ENCODE measurements at regions not wholly inside any gene's neighbourhood (a gene's known extent, or its start where the extent isn't known, plus 50 kb on each side); places are given as distances from the start of the nearest gene placed in this dataset.
"Not testable (repeated sequence)": the region's sequence is repeated elsewhere in the genome, so short reads cannot be mapped to it uniquely, and the experiment has no call there.

DNA sequence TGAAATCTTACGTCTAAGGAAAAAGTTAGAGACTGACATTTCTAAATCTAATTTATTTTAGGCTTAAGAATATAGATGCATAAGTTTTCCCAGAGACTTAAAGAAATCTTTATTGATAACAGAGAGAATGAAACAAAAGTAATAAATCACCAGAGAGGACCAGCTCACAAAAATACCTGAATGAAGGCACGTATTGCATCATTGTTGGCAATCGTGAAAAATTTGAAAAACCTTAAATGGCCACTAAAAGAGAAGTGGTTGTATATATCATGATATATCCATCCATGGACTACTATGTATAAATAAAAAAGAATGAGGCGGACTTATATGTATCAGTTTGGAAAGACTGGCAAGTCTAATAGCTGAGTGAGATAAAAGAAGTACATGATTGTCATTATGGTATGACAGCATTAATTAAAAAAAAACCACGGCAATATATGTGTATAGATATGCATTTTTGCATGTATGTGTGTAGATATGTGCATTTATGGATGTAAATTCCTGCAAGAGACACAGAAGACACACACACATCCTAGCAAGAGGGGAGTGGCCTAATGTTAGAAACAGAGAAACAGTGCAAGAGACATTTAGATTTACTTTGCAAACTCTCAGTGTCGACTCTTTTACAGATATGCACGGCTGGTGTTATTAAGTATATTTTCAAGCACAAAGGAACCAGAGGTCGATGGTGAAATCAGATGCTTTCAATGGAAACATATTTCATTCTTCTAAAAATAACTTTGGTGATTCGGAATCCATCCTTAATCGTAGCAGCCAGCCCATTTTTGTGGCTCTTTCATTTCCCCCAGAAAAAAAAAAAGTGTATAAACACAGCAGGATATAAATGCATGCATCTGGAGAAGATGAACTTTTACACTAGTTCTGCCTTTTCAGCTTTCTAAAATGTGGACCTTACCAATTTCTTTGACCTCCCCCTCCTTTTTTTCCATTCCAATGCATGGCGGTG lies 156.1 kb upstream of the SALL4 start:
- no peak for DNase-seq

DNA sequence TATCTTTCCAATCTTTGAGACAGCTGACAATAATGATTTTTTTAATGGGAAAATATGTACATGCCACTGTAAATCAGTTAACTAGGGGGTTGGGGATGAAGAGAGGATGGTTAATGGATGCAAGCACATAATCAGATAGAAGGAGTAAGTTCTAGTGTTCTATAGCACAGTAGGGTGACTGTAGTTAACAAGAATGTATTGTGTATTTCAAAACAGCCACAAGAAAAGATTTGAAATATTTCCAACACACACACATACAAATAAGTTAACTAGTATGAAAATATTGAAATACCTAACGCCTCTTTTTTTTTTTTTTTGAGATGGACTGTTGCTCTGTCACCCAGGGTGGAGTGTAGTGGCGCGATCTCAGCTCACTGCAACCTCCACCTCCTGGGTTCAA lies 153.4 kb upstream of the SALL4 start:
- DNase-seq = no peak

DNA sequence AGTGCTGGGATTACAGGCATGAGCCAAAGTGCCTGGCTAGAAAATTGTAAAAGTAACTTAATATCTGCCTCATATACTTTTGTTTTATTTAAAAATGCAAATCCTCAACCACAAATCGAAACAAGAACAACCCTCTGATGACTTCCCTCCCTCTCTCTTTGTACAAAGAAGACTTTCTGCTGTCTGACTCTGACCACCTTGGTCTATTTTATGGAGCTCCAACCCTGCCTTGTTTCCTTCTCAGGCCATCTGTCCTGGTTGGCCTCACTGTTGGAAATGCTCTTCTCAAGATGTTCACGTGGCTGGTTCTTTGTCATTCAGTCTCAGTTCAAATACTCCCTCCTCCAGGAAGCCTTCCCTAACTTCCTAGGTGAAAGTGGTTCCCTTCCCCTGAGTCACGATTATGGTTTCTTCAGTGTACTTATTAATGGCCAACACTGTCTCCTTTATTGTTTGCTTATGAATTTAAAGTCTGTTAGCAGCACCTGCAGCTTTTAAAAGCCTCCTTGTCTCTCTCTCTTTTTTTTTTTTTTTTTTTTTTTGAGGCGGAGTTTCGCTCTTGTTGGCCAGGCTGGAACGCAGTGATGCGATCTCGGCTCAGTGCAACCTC lies 151.5 kb upstream of the SALL4 start:
- DNase-seq = no peak

DNA sequence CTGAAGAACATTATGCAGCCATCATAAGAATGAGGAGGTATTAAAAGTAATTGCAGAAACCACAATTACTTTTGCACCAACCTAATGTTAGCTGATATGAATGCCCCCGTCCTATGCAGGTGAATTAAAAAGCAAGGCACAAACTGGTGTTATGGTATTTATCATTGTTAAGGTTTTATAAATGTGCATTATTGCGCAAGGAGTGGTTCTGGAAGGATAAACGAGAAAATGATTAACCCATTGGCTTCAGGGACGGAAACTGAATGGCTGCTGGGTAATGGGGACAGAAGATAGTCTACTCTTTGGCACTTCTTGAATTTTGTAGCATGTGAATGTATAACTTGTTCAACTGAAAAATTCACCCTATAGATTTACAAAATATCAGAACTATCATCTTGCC lies 148.6 kb upstream of the SALL4 start:
- no peak for DNase-seq

DNA sequence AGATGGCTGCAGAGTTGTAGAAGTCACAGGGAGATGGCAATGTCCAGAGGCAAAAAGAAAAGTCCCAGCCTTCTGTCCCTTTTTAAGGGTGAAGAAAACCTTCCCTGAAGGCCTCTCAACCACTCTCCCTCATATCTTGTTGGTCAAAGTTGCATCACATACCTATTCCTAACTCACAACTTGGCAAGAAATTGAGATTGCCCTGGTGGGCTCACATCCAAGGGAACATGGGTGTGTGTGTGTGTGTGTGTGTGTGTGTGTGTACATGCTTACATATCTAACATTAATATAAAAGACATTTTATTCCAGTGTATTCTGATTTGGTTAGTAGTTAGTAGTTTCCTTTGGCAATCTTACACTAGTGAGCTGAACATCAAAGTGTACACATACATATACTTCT lies 144.3 kb upstream of the SALL4 start:
- no peak for DNase-seq

DNA sequence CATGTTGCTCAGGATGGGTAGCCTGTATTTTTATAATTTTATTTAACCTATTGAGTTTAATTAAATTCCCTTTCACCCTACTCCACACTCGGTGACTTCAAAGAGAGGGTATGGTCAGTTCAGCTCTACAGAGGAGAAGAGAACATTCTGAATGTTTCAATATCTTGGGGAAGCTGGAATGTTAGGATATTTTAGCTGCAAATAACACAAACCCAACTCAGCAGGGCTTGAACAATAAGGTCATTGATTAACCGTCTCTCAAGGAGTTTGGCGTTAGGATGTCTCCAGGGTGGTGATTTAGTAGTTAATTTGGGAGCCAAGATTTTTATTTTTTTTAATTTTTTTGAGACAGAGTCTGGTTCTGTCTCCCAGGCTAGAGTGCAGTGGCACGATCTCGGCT lies 143.6 kb upstream of the SALL4 start:
- DNase-seq = no peak

DNA sequence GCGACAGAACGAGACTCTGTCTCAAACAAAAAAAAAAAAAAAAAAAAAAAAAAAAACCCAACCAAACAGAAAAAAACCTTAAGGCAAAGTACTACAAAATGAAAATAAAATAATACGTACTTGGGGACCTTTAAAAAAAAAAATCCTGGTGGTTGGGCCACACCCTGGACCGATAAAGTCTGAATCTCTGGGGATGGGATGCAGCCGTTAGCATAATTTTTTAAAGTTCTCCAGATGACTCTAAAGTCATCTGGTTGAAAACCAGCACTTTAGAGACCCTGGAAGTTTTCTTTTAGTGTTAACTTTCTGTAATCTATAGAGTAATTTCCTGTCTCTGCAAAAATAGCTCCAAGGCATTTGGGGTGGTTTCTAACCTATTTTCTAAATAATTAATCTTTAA lies 142.9 kb upstream of the SALL4 start:
- no peak for DNase-seq

DNA sequence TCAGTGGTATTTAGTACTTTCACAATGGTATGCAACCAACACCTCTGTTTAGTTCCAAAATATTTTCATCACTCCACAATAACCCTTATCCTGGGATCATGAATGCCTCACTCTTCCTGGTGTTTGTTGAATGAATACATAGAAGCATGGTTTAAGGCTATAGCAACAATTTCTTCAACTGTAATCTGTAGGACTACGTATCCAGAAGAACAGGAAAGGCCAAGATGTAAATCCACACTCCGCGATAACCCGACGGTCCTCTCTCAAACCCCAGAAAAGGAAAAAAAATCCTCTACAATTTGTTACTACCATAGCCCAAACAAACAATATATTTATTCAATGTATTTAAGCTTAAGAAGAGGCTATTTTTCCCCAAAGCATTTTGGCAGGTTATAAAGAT lies 141.4 kb upstream of the SALL4 start:
- no peak for DNase-seq

DNA sequence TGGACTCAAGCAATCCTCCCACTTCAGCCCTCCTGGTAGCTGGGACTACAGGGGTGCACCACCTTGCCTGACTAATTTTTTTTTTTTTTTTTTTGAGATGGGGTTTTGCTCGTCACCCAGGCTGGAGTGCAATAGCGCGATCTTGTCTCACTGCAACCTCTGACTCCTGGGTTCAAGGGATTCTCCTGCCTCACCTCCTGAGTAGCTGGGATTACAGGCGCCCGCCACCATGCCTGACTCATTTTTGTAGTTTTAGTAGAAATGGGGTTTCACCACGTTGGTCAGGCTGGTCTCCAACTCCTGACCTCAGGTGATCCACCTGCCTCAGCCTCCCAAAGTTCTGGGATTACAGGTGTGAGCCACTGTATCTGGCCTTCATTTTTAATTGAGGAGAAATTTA lies 141.0 kb upstream of the SALL4 start:
- DNase-seq = not testable (repeated sequence)

DNA sequence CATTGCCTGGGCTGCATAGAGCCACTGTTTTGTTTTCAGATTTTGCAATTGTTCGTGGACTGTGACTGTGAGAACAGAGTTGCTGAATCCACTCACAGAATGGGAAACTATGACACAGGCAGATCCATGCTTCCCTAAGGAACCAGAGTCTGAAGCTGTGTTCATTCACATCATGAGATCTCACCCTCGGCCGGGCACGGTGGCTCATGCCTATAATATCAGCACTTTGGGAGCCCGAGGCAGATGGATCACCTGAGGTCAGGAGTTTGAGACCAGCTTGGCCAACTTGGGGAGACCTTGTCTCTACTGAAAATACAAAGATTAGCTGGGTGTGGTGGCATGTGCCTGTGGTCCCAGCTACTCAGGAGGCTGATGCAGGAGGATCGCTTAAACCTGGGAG lies 139.2 kb upstream of the SALL4 start:
- DNase-seq = no peak

DNA sequence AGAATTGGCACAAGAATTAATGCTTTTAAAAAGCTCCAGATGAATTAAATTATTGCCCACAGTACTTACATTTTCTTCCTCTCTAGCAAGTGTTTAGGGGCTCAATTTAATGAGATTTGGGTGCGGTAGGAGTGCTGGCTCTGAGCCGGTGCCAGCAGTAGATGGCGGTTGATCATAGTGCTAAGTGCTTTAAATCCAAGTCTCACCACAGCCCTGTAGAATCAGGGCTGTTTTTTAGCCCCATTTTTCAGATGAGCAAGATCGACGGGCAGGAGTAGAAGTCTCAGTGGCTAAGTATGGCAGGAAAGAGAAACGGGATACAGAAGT lies 136.9 kb upstream of the SALL4 start:
- no peak for DNase-seq

DNA sequence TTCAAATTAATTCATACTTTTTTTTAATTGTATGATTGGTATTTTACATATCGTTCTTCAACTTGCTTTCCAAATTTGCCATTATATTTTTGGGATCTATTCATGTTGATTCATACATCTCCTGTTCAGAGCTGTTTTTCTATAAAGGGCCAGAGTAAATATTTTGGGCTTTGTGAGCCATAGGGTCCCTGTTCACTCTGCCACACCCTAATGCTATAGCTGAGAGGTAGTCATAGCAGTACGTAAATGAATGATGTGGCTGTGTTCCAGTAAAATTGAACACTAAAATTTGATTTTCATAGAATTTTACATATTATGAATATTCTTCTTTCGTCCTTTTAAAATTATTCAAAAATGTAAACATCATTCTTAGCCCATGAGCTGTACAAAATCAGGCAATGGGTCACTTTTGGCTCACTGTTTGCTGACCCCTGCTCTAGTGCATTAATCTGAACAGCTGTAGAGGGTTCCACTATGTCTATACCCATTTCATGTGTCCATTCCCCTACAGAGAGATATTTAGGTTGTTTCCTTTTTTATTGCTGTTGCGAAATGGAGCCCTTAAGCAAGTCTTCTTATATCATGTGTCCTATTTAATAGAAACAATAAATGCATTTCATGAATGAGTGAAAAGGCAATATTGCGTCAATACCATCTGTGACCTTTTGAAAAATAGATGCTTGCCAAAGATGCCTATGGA lies 136.4 kb upstream of the SALL4 start:
- no peak for DNase-seq

DNA sequence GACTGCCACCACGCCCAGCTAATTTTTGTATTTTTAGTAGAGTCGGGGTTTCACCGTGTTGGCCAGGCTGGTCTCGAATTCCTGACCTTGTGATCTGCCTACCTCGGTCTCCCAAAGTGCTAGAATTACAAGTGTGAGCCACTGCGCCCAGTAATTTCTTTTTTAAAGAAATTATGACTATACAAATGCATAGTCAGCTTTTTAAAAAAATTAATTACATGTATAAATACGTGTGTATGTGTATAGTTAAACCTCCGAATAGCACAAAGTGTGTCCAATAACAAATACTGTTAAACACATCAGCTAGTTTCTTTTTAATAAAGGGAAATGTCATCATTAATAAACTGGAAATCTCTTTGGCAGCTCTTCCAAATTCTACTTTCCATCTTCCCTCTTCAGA lies 135.5 kb upstream of the SALL4 start:
- DNase-seq = no peak

DNA sequence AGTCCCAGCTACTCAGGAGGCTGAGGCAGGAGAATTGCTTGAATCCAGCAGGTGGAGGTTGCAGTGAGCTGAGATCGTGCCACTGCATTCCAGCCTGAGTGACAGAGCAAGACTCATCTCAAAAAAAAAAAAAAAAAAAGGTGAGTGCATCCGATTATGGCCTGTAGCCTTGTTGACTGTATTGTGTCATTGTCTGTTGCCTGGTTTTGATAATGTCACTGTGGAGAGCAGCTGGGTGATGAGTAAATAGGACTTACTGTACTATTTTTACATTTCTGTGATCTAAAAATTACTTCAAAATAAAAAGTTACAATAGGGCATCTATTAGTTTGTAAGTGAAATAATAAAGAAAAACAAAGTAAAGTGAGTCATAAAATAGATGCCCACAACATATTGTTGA lies 134.1 kb upstream of the SALL4 start:
- DNase-seq = no peak

DNA sequence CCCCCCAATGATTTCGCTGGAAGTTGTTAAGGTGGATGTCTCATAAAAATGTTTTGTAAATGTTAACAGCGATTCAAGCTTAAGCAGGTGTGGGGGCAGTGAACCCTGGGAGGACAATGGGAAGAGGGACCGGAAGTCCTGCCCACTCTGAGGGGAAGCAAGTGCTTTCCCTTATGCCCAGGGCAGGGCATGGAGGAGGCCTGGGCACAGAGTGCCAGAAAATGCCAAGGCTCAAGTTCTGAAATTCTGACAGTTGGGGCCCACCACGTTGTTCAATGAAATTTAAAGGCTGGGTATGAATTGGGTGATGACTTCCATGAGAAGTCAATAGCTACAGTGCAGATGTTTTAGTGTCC lies 132.7 kb upstream of the SALL4 start:
- no peak for DNase-seq

DNA sequence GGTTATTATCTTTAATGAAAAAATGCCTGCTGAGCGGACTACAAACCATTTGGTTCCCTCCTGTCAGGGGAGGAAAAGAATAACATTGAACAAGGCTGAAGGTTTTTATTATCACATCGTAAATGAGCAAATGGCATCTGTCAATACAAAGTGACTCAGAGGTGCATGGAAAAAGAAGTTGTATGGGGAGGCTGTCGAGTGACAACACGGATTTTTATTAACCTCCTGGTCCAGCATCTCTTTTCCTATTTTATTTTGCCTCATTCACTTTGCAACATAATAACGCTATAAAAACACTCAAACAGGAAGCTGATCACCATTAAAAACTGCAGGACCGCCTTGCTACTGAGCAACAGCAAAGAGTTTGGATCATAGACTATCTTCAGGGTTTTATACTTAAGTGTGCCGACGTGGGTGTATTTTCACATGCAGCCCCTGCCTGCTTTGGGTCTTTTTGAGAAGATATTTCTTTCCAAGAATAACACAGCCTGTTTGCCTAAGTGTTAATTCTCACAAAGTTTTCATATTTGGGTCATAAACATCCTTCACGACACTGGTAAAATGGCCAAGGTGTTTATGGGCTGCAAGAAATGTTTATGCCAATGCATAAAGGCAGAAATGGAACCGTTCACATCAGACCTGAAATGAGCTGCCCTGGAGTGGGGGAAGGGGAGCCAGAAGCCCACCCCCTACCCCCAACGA lies 132.1 kb upstream of the SALL4 start:
- DNase-seq = no peak

DNA sequence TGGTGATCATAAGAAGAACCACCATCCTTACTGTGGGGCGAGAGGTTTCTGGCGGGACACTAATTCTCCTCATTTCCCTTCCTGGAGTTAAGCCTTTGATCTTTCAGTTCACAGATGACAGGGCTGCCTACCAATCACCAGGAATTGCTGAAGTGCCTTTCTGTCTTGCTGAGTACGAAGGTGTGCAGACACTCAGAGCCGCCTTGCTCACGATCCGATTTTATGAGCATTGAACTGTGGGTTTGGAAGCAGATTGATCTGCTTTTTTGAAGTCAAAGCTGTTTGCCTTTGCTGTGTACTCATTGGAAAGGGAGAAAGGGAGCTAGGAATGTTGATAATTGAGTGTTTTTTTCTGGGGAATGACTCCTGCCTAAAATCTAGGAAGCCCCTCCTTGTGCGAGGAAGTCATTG lies 129.1 kb upstream of the SALL4 start:
- no peak for DNase-seq

DNA sequence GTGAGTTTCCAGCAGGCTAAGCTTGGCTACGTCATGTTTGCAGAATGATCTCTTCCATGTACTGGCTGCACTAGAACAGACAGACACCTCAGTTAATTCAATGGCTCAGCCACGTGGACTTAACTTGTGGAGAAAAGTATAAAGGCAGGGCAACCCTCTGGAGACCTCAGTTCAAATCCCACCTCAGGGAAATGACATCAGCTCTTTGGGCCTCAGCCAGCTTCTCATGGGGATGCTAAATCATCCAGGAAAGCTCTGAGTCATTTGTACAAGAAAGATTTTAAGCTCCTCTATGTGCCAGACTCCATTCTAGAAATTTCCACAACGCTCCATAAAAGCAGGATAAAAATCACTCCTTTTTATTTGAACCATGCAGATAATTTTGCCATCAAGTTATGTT lies 128.5 kb upstream of the SALL4 start:
- DNase-seq = no peak

DNA sequence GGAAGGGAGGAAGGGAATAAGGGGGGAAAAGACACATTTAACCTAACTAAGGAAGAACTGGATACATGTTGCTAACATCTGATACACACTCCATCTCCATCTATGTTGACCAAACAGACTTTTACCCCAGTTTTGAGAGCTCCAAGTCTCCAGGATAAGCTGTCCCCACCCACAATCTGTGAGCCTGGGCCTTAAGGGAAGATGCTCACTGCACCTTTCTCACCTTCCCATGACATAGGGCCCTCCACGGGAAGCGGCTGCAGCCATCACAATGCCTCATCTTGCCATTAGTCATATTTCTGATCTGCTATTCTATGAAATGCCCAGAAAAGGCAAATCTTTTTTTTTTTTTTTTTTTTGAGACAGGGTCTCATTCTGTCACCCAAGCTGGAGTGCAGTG lies 126.6 kb upstream of the SALL4 start:
- DNase-seq = no peak

DNA sequence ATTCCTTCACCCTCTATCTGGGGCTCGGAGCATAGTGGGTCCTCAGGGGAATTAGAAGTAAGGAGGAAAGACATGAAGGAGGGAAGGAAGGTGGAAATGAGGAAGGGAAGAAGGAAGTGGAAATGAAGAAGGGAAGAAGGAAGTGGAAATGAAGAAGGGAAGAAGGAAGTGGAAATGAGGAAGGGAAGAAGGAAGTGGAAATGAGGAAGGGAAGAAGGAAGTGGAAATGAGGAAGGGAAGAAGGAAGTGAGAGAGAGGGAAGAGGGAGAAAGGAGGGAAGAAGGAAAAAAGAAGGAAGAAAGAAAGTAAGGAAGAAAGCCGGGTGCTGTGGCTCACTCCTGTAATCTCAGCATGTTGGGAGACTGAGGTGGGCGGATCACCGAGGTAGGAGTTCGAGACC lies 125.6 kb upstream of the SALL4 start:
- DNase-seq = not testable (repeated sequence)

DNA sequence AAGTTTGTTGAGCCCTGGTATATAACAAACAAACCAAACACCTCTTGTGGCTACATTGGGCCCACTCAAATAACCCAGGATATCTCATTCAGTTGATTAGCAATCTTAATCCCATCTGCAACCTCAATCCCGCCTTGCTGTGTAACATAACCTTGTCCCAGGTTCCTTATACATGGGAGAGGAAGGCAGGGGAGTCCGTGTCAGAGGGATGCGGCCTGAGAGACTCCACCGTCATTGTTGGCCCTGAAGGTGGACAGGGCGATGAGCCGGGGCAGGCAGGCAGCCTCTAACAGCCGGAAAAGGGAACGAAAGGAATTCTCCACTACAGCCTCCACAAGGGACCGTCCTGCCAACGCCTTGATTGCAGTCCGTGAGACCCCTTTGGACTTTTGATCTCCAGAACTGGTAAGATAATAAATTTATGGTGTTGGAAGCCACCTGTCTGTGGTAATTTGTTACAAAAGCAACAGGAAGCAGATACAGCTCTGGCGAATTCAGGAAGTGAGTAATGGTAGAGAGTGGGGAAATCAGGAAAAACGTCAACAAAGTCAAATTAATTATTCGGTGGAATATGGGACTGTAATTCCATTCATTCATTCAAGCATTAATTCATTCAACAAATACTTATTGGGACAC lies 124.5 kb upstream of the SALL4 start:
- no peak for DNase-seq

DNA sequence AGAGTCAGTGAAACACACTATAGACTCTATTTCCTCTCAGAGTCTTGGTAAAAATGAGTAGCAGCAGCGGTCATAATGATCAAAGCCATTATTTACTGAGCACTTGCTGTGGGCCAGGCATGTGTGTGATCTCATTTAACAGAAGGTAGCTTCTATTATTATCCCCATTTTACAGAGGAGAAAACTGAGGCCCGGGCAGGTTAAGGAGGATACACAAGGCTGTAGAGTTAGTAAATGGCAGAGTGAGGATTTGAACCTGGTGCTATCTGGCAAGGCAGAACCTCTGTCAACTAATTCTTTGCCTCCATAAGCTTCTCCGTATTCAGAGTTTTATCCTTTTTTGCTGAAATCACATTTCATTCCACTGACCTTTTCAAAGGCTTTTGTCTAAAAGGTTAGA lies 122.2 kb upstream of the SALL4 start:
- DNase-seq = no peak

Measured in right lung (tissue), 2 donors.